ENCODE measurements at regions not wholly inside any gene's neighbourhood (a gene's known extent, or its start where the extent isn't known, plus 50 kb on each side); places are given as distances from the start of the nearest gene placed in this dataset.

DNA sequence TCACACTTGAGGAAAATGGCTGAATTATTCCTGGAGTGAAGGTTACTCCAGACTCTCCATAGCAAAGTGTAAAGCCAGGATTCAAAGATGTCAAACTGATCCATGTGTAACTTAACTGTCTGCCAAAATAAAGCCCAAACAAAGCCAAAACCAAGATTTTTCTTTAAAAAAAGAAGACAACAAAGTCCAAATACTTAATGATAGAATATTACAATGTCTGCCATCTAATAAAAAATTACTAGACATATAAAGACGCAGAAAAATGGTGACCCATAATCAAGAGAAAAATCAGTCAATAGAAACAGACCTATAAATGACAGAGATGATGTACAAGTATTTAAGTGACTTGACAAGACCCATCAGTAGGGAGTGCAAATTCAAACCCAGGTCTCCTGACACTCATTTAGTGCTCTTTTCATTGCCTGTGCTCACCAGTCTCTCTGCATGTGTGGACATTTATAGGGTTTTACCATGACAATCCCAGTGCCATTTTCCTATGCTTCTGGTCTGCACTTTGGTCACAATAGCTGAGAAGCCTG is 85.1 kb upstream of the HES1 start:
- TF ChIP-seq CTCF (IDR thresholded peaks at IDR 0.05) (no peak), POLR2AphosphoS5 (IDR thresholded peaks at IDR 0.05) (no peak)

Measured in suprapubic skin (tissue), 3 donors.